Mammary epithelial cell (primary cell): ENCODE measurements at regions not wholly inside any gene's neighbourhood (a gene's known extent, or its start where the extent isn't known, plus 50 kb on each side); places are given as distances from the start of the nearest gene placed in this dataset.
A peak's percentile ranks its signal among the peaks of the same experiment; 100 is the strongest.
"Not testable (repeated sequence)": the region's sequence is repeated elsewhere in the genome, so short reads cannot be mapped to it uniquely, and the experiment has no call there.

Experiments
- CTCF ChIP-seq, 2 donors: IDR thresholded peaks in 1 of 2; conservative IDR thresholded peaks in 1 of 2; 2 replicates each; pipeline ENCODE4 v1.5.1; 2011 to 2012; ENCODE audit warnings: inconsistent platforms in 2 of 2, low read length in 2 of 2, mild to moderate bottlenecking in 2 of 2, control low read depth in 1 of 2, low read depth in 1 of 2; ENCODE audit not compliant: insufficient read depth in 1 of 2; ENCODE audit errors: extremely low read depth in 1 of 2
- EZH2 ChIP-seq: IDR thresholded peaks from 2 replicates; pipeline ENCODE4 v1.6.1; 2012; ENCODE audit warnings: low read length, inconsistent platforms, borderline replicate concordance

- peak in 1 of 2 donors; percentile 19 for TF ChIP-seq CTCF (conservative IDR thresholded peaks at IDR 0.05 in 1 of 2, IDR thresholded peaks at IDR 0.05 in 1 of 2; ENCODE audit: extremely low read depth in 1 of 2, insufficient read depth in 1 of 2, low read depth in 1 of 2, low read length in 2 of 2)
- TF ChIP-seq EZH2: not testable (repeated sequence)
Measured at GRCh38 chr6:167217951-167218759, 60.4 kb upstream of the GPR31 start.
